ENCODE measurements at regions not wholly inside any gene's neighbourhood (a gene's known extent, or its start where the extent isn't known, plus 50 kb on each side); places are given as distances from the start of the nearest gene placed in this dataset.
A peak's percentile ranks its signal among the peaks of the same experiment; 100 is the strongest.

- Histone ChIP-seq H3K14ac (replicated peaks; ENCODE audit: low read depth, low read length) (peak overlapping the region; percentile 86), H3K9me3 (ENCODE audit: control insufficient read depth, insufficient read depth, low read length) (no peaks in the 10 kb centered on the region), H3K9me1 (ENCODE audit: insufficient read depth, low read length) (peaks cover 4% of the 10 kb centered on the region), H3K18ac (ENCODE audit: low read depth, low read length) (peak overlapping the region; percentile 83; the same call in 1 of the 2 replicates), H3K79me1 (ENCODE audit: low read depth in 1 of 2, low read length in 2 of 2) (no peaks in the 10 kb centered on the region), H3K36me3 (ENCODE audit: control insufficient read depth, insufficient read depth, low read length) (no peaks in the 10 kb centered on the region), H3K4me2 (ENCODE audit: low read depth, low read length) (no peak overlapping the region), H4K5ac (ENCODE audit: low read depth, low read length) (peak overlapping the region; percentile 84; the same call in 1 of the 2 replicates), H2BK20ac (ENCODE audit: low read depth, low read length) (peak overlapping the region; percentile 90), H3K4me1 (ENCODE audit: control insufficient read depth, insufficient read depth, low read length) (peaks cover 9% of the 10 kb centered on the region), H2AK5ac (ENCODE audit: low read depth, low read length) (peak overlapping the region; percentile 65; the same call in 1 of the 2 replicates), H4K8ac (ENCODE audit: low read depth in 2 of 2, low read length in 2 of 2) (peak overlapping the region; percentile 65 to 76; a peak in 3 of 4 replicates), H2BK15ac (ENCODE audit: low read depth, low read length) (peak overlapping the region; percentile 71; the same call in 2 of the 3 replicates), H3K27ac (ENCODE audit: insufficient read depth, low read length) (peak overlapping the region; percentile 79; the same call in 1 of the 2 replicates), H2AK9ac (replicated peaks; ENCODE audit: low read depth, low read length, poor library complexity) (no peak overlapping the region), H3K23ac (ENCODE audit: low read depth, low read length) (0 out of 2 replicates have a peak overlapping the region, but pooled peaks have one; percentile 79), H3K56ac (ENCODE audit: extremely low read depth, insufficient read depth, low read length) (peak overlapping the region; percentile 14; the same call in 1 of the 2 replicates), H3K27me3 (ENCODE audit: control insufficient read depth, insufficient read depth, low read length) (no peaks in the 10 kb centered on the region), H4K20me1 (ENCODE audit: insufficient read depth, low read length) (no peaks in the 10 kb centered on the region), H2BK120ac (ENCODE audit: low read depth, low read length) (peak overlapping the region; percentile 79), H3K4me3 (ENCODE audit: insufficient read depth, low read depth, low read length) (no peak overlapping the region), H3K9ac (ENCODE audit: low read depth, low read length) (no peak overlapping the region), H4K91ac (ENCODE audit: insufficient read depth, low read depth, low read length) (peak overlapping the region; percentile 95), H2BK5ac (ENCODE audit: low read depth, low read length, poor library complexity, severe bottlenecking) (peak overlapping the region; percentile 90), H2AFZ (replicated peaks; ENCODE audit: low read length, poor library complexity) (peak overlapping the region; percentile 46), H3K4ac (ENCODE audit: low read depth, low read length) (peak overlapping the region; percentile 81)
- DNase-seq (peak; percentile 58), ATAC-seq (ENCODE audit: low read depth) (peak; percentile 98)
- WGBS, 2 experiments (ENCODE audit: extremely low coverage in 2 of 2, insufficient read length in 1 of 2), result no CpG with 5 or more reads among the region's 1 CpG
- in situ Hi-C loops (cut with MboI; ENCODE audit: low sequenced_read_pairs) (no loop called here), dilution Hi-C loops (cut with HindIII; ENCODE audit: low sequenced_read_pairs, unreplicated experiment) (no loop called here), intact Hi-C loops (cut with micrococcal nuclease) (no loop called here)
- POLR2A ChIA-PET (ENCODE audit: unreplicated experiment), result no interaction called here
- no TSS peak for BruUV-seq (replicated peaks)
- TF ChIP-seq RCOR1 (IDR thresholded peaks at IDR 0.05; ENCODE audit: insufficient replicate concordance, low read length) (no peak), CTCF (conservative IDR thresholded peaks at IDR 0.05; ENCODE audit: low read depth, low read length) (no peak), NFE2L2 (IDR thresholded peaks at IDR 0.05; ENCODE audit: low read depth, low read length) (no peak), ELK1 (IDR thresholded peaks at IDR 0.05; ENCODE audit: borderline replicate concordance, low read depth, low read length) (no peak), MAZ (IDR thresholded peaks at IDR 0.05; ENCODE audit: borderline replicate concordance, low read depth, low read length) (no peak)
- CTCF ChIA-PET, result interaction anchor here (1.2 kb wide), 1 partner anchor 9 kb away, joined by 3 read pairs; no protein-coding TSS in a partner anchor
Observed at GRCh38 chr18:24801001-24801400, 340.6 kb downstream of the HRH4 start.
